ENCODE measurements at regions not wholly inside any gene's neighbourhood (a gene's known extent, or its start where the extent isn't known, plus 50 kb on each side); places are given as distances from the start of the nearest gene placed in this dataset.

DNA sequence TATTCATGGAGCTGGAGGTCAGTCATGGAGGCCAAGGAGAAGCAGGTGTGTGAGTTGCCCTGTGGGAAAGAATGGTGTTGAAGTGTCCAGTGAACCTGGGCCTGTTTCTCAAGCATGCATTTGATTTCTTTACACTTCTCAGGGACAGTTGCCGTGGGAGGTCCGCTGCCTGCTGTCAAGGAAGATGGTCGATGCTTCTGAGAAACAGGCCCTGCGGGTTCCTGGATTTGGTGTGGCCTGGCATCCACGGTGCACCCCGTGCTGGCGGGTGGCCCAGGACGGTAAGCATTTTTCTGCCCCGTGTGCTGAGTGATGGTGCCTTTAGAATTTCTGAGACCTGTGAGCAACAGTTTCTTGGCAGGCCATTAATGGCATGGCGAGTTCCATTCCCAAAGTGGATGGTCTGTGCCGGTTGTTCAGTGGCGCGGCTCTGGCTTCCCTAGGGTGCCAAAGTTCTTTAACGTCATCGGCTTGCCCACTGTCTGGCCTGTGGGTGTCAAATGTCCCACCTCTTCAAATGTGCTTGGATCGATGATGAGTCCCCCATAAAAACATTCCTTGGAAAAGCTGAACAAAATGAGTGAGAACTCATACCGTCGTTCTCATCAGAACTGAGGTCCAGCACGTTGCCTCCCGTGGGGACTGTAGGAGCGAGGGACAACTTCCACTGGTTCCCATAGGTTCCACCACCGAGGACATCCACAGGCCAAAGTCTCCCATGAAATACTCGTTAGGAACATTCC lies 107.2 kb downstream of the SNRPN start:
- TF ChIP-seq SP1 (IDR thresholded peaks at IDR 0.05) (no peak), FOXM1 (IDR thresholded peaks at IDR 0.05; ENCODE audit: borderline replicate concordance) (no peak), ELF4 (IDR thresholded peaks at IDR 0.05) (no peak), ZNF384 (IDR thresholded peaks at IDR 0.05) (no peak), SUZ12 (IDR thresholded peaks at IDR 0.05) (no peak), FOXA1 (IDR thresholded peaks at IDR 0.05) (no peak), NFRKB (IDR thresholded peaks at IDR 0.05) (no peak), ARNT (IDR thresholded peaks at IDR 0.05) (no peak)
